WTC11 (cell line): ENCODE measurements at regions not wholly inside any gene's neighbourhood (a gene's known extent, or its start where the extent isn't known, plus 50 kb on each side); places are given as distances from the start of the nearest gene placed in this dataset.

Experiments used
- ATAC-seq: fragments of 200-7000 bp; cut with Tn5 transposase; 2 replicates; pipeline ENCODE4 v1.10.0; 2021; ENCODE audit warnings: mild to moderate bottlenecking, moderate library complexity
- CTCF ChIA-PET: fragments of 300-600 bp; sonication (Branson Sonifier 250); formaldehyde crosslinking; loops from one replicate; lab custom pipeline; 2021; ENCODE audit warnings: antibody characterized with exemption; lab: Charles Lee
- POLR2A ChIA-PET: fragments of 350-600 bp; sonication (Branson Sonifier 250); formaldehyde crosslinking; loops from one replicate; lab custom pipeline; 2021; ENCODE audit warnings: antibody characterized with exemption; lab: Charles Lee
- DNase-seq: peaks from one replicate; pipeline ENCODE4 v3.0.0; 2021; ENCODE audit warnings: low spot score
- H3K27ac Mint-ChIP-seq: 2 replicates; pipeline ENCODE4 v1.8.0; 2021; ENCODE audit warnings: mixed read lengths
- H3K27me3 Mint-ChIP-seq: 2 replicates; pipeline ENCODE4 v1.8.0; 2021; ENCODE audit warnings: low read depth, mild to moderate bottlenecking, moderate library complexity, mixed read lengths
- H3K36me3 Mint-ChIP-seq: 2 replicates; pipeline ENCODE4 v1.8.0; 2021; ENCODE audit warnings: mixed read lengths
- H3K4me1 Mint-ChIP-seq: 2 replicates; pipeline ENCODE4 v1.8.0; 2022; ENCODE audit warnings: mixed read lengths
- H3K4me3 Mint-ChIP-seq: 2 replicates; pipeline ENCODE4 v1.8.0; 2021; ENCODE audit warnings: mild to moderate bottlenecking, moderate library complexity, mixed read lengths
- H3K9me3 Mint-ChIP-seq: 2 replicates; pipeline ENCODE4 v1.8.0; 2021; ENCODE audit warnings: mixed read lengths
- AR ChIP-seq: fragments of 250-450 bp; sonication (Bioruptor Pico); IDR thresholded peaks from 2 replicates; pipeline ENCODE4 v1.9.0; 2021; ENCODE audit warnings: mild to moderate bottlenecking
- ATF2 ChIP-seq: sonication (generic); formaldehyde crosslinking; IDR thresholded peaks from 2 replicates; pipeline ENCODE4 v1.8.1; 2022; ENCODE audit warnings: low read depth, missing genetic modification reagents, borderline replicate concordance
- CBFB ChIP-seq: sonication (generic); formaldehyde crosslinking; IDR thresholded peaks from 2 replicates; pipeline ENCODE4 v1.8.1; 2022; ENCODE audit warnings: mild to moderate bottlenecking, low read depth, missing genetic modification reagents
- E2F4 ChIP-seq: sonication (generic); formaldehyde crosslinking; IDR thresholded peaks from 2 replicates; pipeline ENCODE4 v1.8.1; 2022; ENCODE audit warnings: low read depth, mild to moderate bottlenecking, moderate library complexity, missing genetic modification reagents, borderline replicate concordance
- E2F5 ChIP-seq: sonication (generic); formaldehyde crosslinking; IDR thresholded peaks from 2 replicates; pipeline ENCODE4 v1.8.1; 2022; ENCODE audit warnings: mild to moderate bottlenecking, moderate library complexity, missing genetic modification reagents
- ELF4 ChIP-seq: sonication (generic); formaldehyde crosslinking; IDR thresholded peaks from 2 replicates; pipeline ENCODE4 v1.8.1; 2022; ENCODE audit warnings: low read depth, mild to moderate bottlenecking, moderate library complexity, missing genetic modification reagents
- FOXP4 ChIP-seq: sonication (generic); formaldehyde crosslinking; IDR thresholded peaks from 2 replicates; pipeline ENCODE4 v1.8.0; 2022; ENCODE audit warnings: mild to moderate bottlenecking, missing genetic modification reagents
- GRHL2 ChIP-seq: fragments of 250-450 bp; sonication (Bioruptor Pico); IDR thresholded peaks from 2 replicates; pipeline ENCODE4 v1.8.0; 2022; ENCODE audit warnings: mild to moderate bottlenecking, moderate library complexity; ENCODE audit not compliant: insufficient replicate concordance, severe bottlenecking
- HMGA2 ChIP-seq: fragments of 250-450 bp; sonication (Bioruptor Pico); IDR thresholded peaks from 2 replicates; pipeline ENCODE4 v1.4.0; 2021; ENCODE audit warnings: mild to moderate bottlenecking, moderate library complexity
- KAT7 ChIP-seq: sonication (generic); formaldehyde crosslinking; IDR thresholded peaks from 2 replicates; pipeline ENCODE4 v1.8.1; 2023; ENCODE audit warnings: missing genetic modification reagents, mild to moderate bottlenecking, borderline replicate concordance
- NFE2L1 ChIP-seq: sonication (generic); formaldehyde crosslinking; IDR thresholded peaks from 2 replicates; pipeline ENCODE4 v1.8.1; 2023; ENCODE audit warnings: missing genetic modification reagents
- NR2C2 ChIP-seq: sonication (generic); formaldehyde crosslinking; IDR thresholded peaks from 2 replicates; pipeline ENCODE4 v1.8.0; 2022; ENCODE audit warnings: mild to moderate bottlenecking, missing genetic modification reagents
- NR3C1 ChIP-seq: sonication (generic); formaldehyde crosslinking; conservative IDR thresholded peaks from 2 replicates; pipeline ENCODE4 v1.8.1; 2023; ENCODE audit warnings: low read depth, mild to moderate bottlenecking, missing genetic modification reagents
- SMAD3 ChIP-seq: sonication (generic); formaldehyde crosslinking; IDR thresholded peaks from 2 replicates; pipeline ENCODE4 v1.8.0; 2022; ENCODE audit warnings: missing genetic modification reagents, mild to moderate bottlenecking, borderline replicate concordance
- USF1 ChIP-seq: sonication (generic); formaldehyde crosslinking; IDR thresholded peaks from 2 replicates; pipeline ENCODE4 v1.8.0; 2022; ENCODE audit warnings: mild to moderate bottlenecking, missing genetic modification reagents
- ZNF263 ChIP-seq: sonication (generic); formaldehyde crosslinking; IDR thresholded peaks from 2 replicates; pipeline ENCODE4 v1.8.1; 2022; ENCODE audit warnings: low read depth, mild to moderate bottlenecking, moderate library complexity, missing genetic modification reagents
- ZNF317 ChIP-seq: sonication (generic); formaldehyde crosslinking; IDR thresholded peaks from 2 replicates; pipeline ENCODE4 v1.8.1; 2023; ENCODE audit warnings: low read depth, mild to moderate bottlenecking, moderate library complexity, missing genetic modification reagents, borderline replicate concordance
- ZNF423 ChIP-seq: fragments of 250-450 bp; sonication (Bioruptor Pico); IDR thresholded peaks from 2 replicates; pipeline ENCODE4 v2.1.2; 2022; ENCODE audit warnings: mild to moderate bottlenecking, moderate library complexity

GRCh38 chr5:175595905-175596304, 62.0 kb upstream of the HRH2 start:
- ATAC-seq: no peak
- no peaks in the 10 kb centered on the region for H3K36me3 Mint-ChIP-seq
- CTCF ChIA-PET: interaction anchor here (1.2 kb wide), 1 partner anchor 62 kb away, joined by 4 read pairs; no protein-coding TSS in a partner anchor
- TF ChIP-seq GRHL2 (CRISPR knock-in tag): no peak
- no peak for TF ChIP-seq ELF4
- TF ChIP-seq ZNF423 (CRISPR knock-in tag): no peak
- peaks cover 7% of the 10 kb centered on the region; the same call in 1 of the 2 replicates for H3K9me3 Mint-ChIP-seq
- no peak for DNase-seq
- H3K27ac Mint-ChIP-seq: no peak overlapping the region
- peaks cover 24% of the 10 kb centered on the region for H3K4me1 Mint-ChIP-seq
- H3K27me3 Mint-ChIP-seq: peaks cover 5% of the 10 kb centered on the region; the same call in 1 of the 2 replicates
- no peak overlapping the region for H3K4me3 Mint-ChIP-seq
- POLR2A ChIA-PET: no interaction called here

- peaks cover 7% of the 10 kb centered on the region; the same call in 1 of the 2 replicates for H3K9me3 Mint-ChIP-seq
- no peak overlapping the region for H3K27ac Mint-ChIP-seq
- POLR2A ChIA-PET: no interaction called here
- peaks cover 5% of the 10 kb centered on the region; the same call in 1 of the 2 replicates for H3K27me3 Mint-ChIP-seq
- H3K4me1 Mint-ChIP-seq: peaks cover 24% of the 10 kb centered on the region
- H3K36me3 Mint-ChIP-seq: no peaks in the 10 kb centered on the region
- ATAC-seq (0 out of 2 replicates have a peak, but pooled peaks have one; percentile 38), DNase-seq (no peak)
- CTCF ChIA-PET: interaction anchor here (0.6 kb wide), 1 partner anchor 63 kb away, joined by 3 read pairs; no protein-coding TSS in a partner anchor
- no peak overlapping the region for H3K4me3 Mint-ChIP-seq
- TF ChIP-seq E2F4 (CRISPR knock-in tag) (no peak), ZNF263 (CRISPR knock-in tag) (peak; percentile 77; the same call in 1 of the 2 replicates), NR2C2 (CRISPR knock-in tag) (no peak), HMGA2 (CRISPR knock-in tag) (no peak)
These were observed 61.1 kb upstream of the HRH2 start for GRCh38 chr5:175596761-175597189.

GRCh38 chr5:175597718-175598117, 60.2 kb upstream of the HRH2 start:
- H3K27ac Mint-ChIP-seq: no peak overlapping the region; the same call in 1 of the 2 replicates
- H3K4me1 Mint-ChIP-seq: peaks cover 31% of the 10 kb centered on the region
- DNase-seq (no peak), ATAC-seq (peak; percentile 58)
- H3K36me3 Mint-ChIP-seq: no peaks in the 10 kb centered on the region
- H3K9me3 Mint-ChIP-seq: peaks cover 7% of the 10 kb centered on the region; the same call in 1 of the 2 replicates
- peaks cover 5% of the 10 kb centered on the region; the same call in 1 of the 2 replicates for H3K27me3 Mint-ChIP-seq
- ChIA-PET POLR2A (no interaction called here), CTCF (interaction anchor here (0.6 to 1.0 kb wide), 2 partner anchors 17 to 41 kb away, joined by 3 read pairs; no protein-coding TSS in a partner anchor)
- no peak overlapping the region for H3K4me3 Mint-ChIP-seq
- TF ChIP-seq ZNF317 (CRISPR knock-in tag) (no peak), CBFB (CRISPR knock-in tag) (no peak), KAT7 (no peak), AR (CRISPR knock-in tag) (no peak), FOXP4 (no peak), E2F5 (CRISPR knock-in tag) (no peak), ATF2 (CRISPR knock-in tag) (no peak), USF1 (CRISPR knock-in tag) (no peak), NR2C2 (CRISPR knock-in tag) (no peak), NFE2L1 (no peak), NR3C1 (no peak), SMAD3 (no peak)
